HepG2 (cell line): ENCODE measurements at regions not wholly inside any gene's neighbourhood (a gene's known extent, or its start where the extent isn't known, plus 50 kb on each side); places are given as distances from the start of the nearest gene placed in this dataset.

Source experiments
- ATAC-seq: fragments of 200-7000 bp; cut with Tn5 transposase; 3 replicates; pipeline ENCODE4 v1.9.1; 2020; ENCODE audit warnings: mild to moderate bottlenecking, moderate library complexity
- BruUV-seq: library from RNA; stranded (reverse); fragments of 400-500 nt; replicated peaks from 2 replicates; lab custom pipeline; 2021; lab: Mats Ljungman, UMichigan
- CTCF ChIA-PET: fragments of 300-600 bp; formaldehyde crosslinking; extraction: SDS; loops from one replicate; lab custom pipeline; 2021; ENCODE audit warnings: low total read pairs, inconsistent platforms, low intra/inter-chr PET ratio; lab: Yijun Ruan, JAX
- POLR2A ChIA-PET: fragments of 350-600 bp; sonication (Branson Sonifier 250); formaldehyde crosslinking; loops from one replicate; lab custom pipeline; 2020; ENCODE audit warnings: antibody characterized with exemption, inconsistent platforms; lab: Yijun Ruan, JAX
- DNase-seq: peaks from one replicate; pipeline ENCODE4 v3.0.0-alpha.2; 2015; ENCODE audit warnings: low spot score
- FAIRE-seq: peaks from 3 replicates; lab custom pipeline; 2011; peaks lifted over from hg19 to GRCh38; lab: Jason Lieb, UNC
- H2AFZ ChIP-seq: one replicate; pipeline ENCODE4 v1.6.1; 2011; ENCODE audit warnings: low read length, inconsistent platforms
- H3K27ac ChIP-seq: fragments of 300-600 bp; 3 replicates; pipeline ENCODE4 v1.8.0; 2011; ENCODE audit warnings: mixed run types, mild to moderate bottlenecking, mixed read lengths, low read length, inconsistent platforms; ENCODE audit not compliant: insufficient read depth; ENCODE audit errors: extremely low read length
- H3K27me3 ChIP-seq, 2 experiments: fragments of 200-600 bp in 1 of 2; 2 replicates in 1 of 2; 3 replicates in 1 of 2; pipeline versions ENCODE4 v1.6.0 to v1.8.0; 2011; ENCODE audit warnings: low read length in 2 of 2, mild to moderate bottlenecking in 2 of 2, moderate library complexity in 2 of 2, inconsistent platforms in 1 of 2; ENCODE audit not compliant: insufficient read depth in 2 of 2, control insufficient read depth in 1 of 2
- H3K36me3 ChIP-seq, 2 experiments: fragments of 200-600 bp in 1 of 2; replicated peaks in 1 of 2; 2 replicates in 1 of 2; 3 replicates in 1 of 2; pipeline versions ENCODE4 v1.5.1 to v1.8.0; 2011; ENCODE audit warnings: low read length in 2 of 2, inconsistent platforms in 1 of 2; ENCODE audit not compliant: insufficient read depth in 2 of 2, control insufficient read depth in 1 of 2
- H3K4me1 ChIP-seq: 2 replicates; pipeline ENCODE4 v1.5.1; 2012; ENCODE audit warnings: low read length, inconsistent platforms; ENCODE audit not compliant: insufficient read depth
- H3K4me2 ChIP-seq: 2 replicates; pipeline ENCODE4 v1.6.0; 2011; ENCODE audit warnings: low read depth, low read length, inconsistent platforms
- H3K4me3 ChIP-seq, 3 experiments: fragments of 200-600 bp in 1 of 3; sonication (generic), shearing (Covaris generic) in 1 of 3; replicated peaks in 1 of 3; 2 replicates each; pipeline ENCODE4 v1.5.1; 2011 to 2016; ENCODE audit warnings: low read length in 3 of 3, inconsistent platforms in 2 of 3, low read depth in 2 of 3, mild to moderate bottlenecking in 2 of 3, control low read depth in 1 of 3, mixed read lengths in 1 of 3; ENCODE audit not compliant: insufficient read depth in 1 of 3
- H3K79me2 ChIP-seq: one replicate; pipeline ENCODE4 v1.6.1; 2011; ENCODE audit warnings: low read length, inconsistent platforms; ENCODE audit not compliant: insufficient read depth
- H3K9ac ChIP-seq: 2 replicates; pipeline ENCODE4 v1.6.0; 2011; ENCODE audit warnings: mild to moderate bottlenecking, low read depth, low read length, inconsistent platforms; ENCODE audit not compliant: insufficient read depth
- H3K9me3 ChIP-seq: 2 replicates; pipeline ENCODE4 v1.5.1; 2012; ENCODE audit warnings: mild to moderate bottlenecking, low read length
- H4K20me1 ChIP-seq: 2 replicates; pipeline ENCODE4 v1.6.0; 2011; ENCODE audit warnings: inconsistent platforms, mild to moderate bottlenecking, low read length, moderate library complexity; ENCODE audit not compliant: insufficient read depth
- CREBL2 ChIP-seq: sonication (generic); formaldehyde crosslinking; IDR thresholded peaks from 2 replicates; pipeline ENCODE4 v1.8.1; 2023; ENCODE audit warnings: missing genetic modification reagents, mild to moderate bottlenecking, borderline replicate concordance
- E2F2 ChIP-seq: sonication (generic); formaldehyde crosslinking; IDR thresholded peaks from 2 replicates; pipeline ENCODE4 v1.4.0; 2020; ENCODE audit warnings: missing genetic modification reagents, borderline replicate concordance
- IRX3 ChIP-seq: sonication (generic); formaldehyde crosslinking; IDR thresholded peaks from 2 replicates; pipeline ENCODE4 v1.8.1; 2023; ENCODE audit warnings: mild to moderate bottlenecking, low read depth, missing genetic modification reagents, borderline replicate concordance
- ZBTB34 ChIP-seq: sonication (generic); formaldehyde crosslinking; IDR thresholded peaks from 2 replicates; pipeline ENCODE4 v1.8.0; 2022; ENCODE audit warnings: mild to moderate bottlenecking, missing genetic modification reagents
- ZNF20 ChIP-seq: sonication (generic); formaldehyde crosslinking; IDR thresholded peaks from 2 replicates; pipeline ENCODE4 v1.4.0; 2020; ENCODE audit warnings: mild to moderate bottlenecking, moderate library complexity, missing genetic modification reagents
- ZNF276 ChIP-seq: sonication (generic); formaldehyde crosslinking; IDR thresholded peaks from 2 replicates; pipeline ENCODE4 v1.4.0; 2020; ENCODE audit warnings: mild to moderate bottlenecking, low read depth, missing genetic modification reagents
- ZNF329 ChIP-seq: sonication (generic); formaldehyde crosslinking; IDR thresholded peaks from 2 replicates; pipeline ENCODE4 v1.9.0; 2021; ENCODE audit warnings: low read depth, mild to moderate bottlenecking, missing genetic modification reagents
- WGBS: methylation state at CpG from one replicate; pipeline ENCODE4 v1.1.6; 2017; ENCODE audit warnings: low lambda C conversion rate; 5-methylcytosine and 5-hydroxymethylcytosine counted together
- in situ Hi-C: cut with HindIII; loops from 2 replicates; pipeline ENCODE4 v1.10.0; 2017; ENCODE audit warnings: low pct_unique_long_range_greater_than_20kb; ENCODE audit not compliant: extremely low pct_ligation_motif_present
- intact Hi-C: fragments of 100-400 bp; cut with micrococcal nuclease; formaldehyde crosslinking; loops from one replicate; pipeline ENCODE4 v1.10.0; 2022; ENCODE audit not compliant: unreplicated experiment

- TF ChIP-seq CREBL2 (CRISPR knock-in tag) (no peak), ZBTB34 (CRISPR knock-in tag) (no peak)
Measured at GRCh38 chr12:83850531-83850930, 1062.1 kb downstream of the SLC6A15 start (continued).

- Histone ChIP-seq H3K27me3 (no peaks in the 10 kb centered on the region), H3K79me2 (no peaks in the 10 kb centered on the region), H3K4me3 (no peak overlapping the region), H2AFZ (no peak overlapping the region), H3K4me2 (no peak overlapping the region), H3K27ac (no peak overlapping the region), H3K9me3 (peaks cover 29% of the 10 kb centered on the region), H4K20me1 (no peaks in the 10 kb centered on the region), H3K4me1 (no peaks in the 10 kb centered on the region), H3K9ac (no peak overlapping the region), H3K36me3 (no peaks in the 10 kb centered on the region)
- BruUV-seq, result no TSS peak
- DNase-seq, result no peak
- in situ Hi-C loops, result no loop called here
- ChIA-PET POLR2A (no interaction called here), CTCF (no interaction called here)
- no peak for FAIRE-seq
- ATAC-seq, result no peak
- no peak for TF ChIP-seq ZNF329
- TF ChIP-seq E2F2 (CRISPR knock-in tag), result no peak
- no peak for TF ChIP-seq ZNF20 (CRISPR knock-in tag)
- no peak for TF ChIP-seq IRX3 (CRISPR knock-in tag)
- TF ChIP-seq ZNF276 (CRISPR knock-in tag), result no peak
- intact Hi-C loops, result no loop called here
- WGBS, result 0% methylated on average over 1 of the region's 1 CpG
Measured at GRCh38 chr12:83848702-83849101, 1063.9 kb downstream of the SLC6A15 start.
